Astrocyte (in vitro differentiated cells and primary cell): ENCODE measurements at regions not wholly inside any gene's neighbourhood (a gene's known extent, or its start where the extent isn't known, plus 50 kb on each side); places are given as distances from the start of the nearest gene placed in this dataset.

Source experiments
- DNase-seq: peaks from one replicate; pipeline ENCODE4 v3.0.0-alpha.2; 2010; ENCODE audit warnings: low read depth
- FAIRE-seq: peaks from 2 replicates; lab custom pipeline; 2011; peaks lifted over from hg19 to GRCh38; lab: Jason Lieb, UNC
- H2AFZ ChIP-seq: 2 replicates; pipeline ENCODE4 v1.6.0; 2012; ENCODE audit warnings: low read depth, low read length, inconsistent platforms
- H3K27ac ChIP-seq: 2 replicates; pipeline ENCODE4 v1.5.1; 2011; ENCODE audit warnings: low read depth, low read length, inconsistent platforms
- H3K27me3 ChIP-seq: 2 replicates; pipeline ENCODE4 v1.6.0; 2011; ENCODE audit warnings: low read length, inconsistent platforms; ENCODE audit not compliant: insufficient read depth
- H3K36me3 ChIP-seq: 2 replicates; pipeline ENCODE4 v1.5.1; 2011; ENCODE audit warnings: low read length, inconsistent platforms; ENCODE audit not compliant: insufficient read depth
- H3K4me1 ChIP-seq: 2 replicates; pipeline ENCODE4 v1.5.1; 2011; ENCODE audit warnings: low read length, inconsistent platforms; ENCODE audit not compliant: insufficient read depth
- H3K4me2 ChIP-seq: 2 replicates; pipeline ENCODE4 v1.6.0; 2012; ENCODE audit warnings: low read length, inconsistent platforms
- H3K4me3 ChIP-seq: 2 replicates; pipeline ENCODE4 v1.5.1; 2011; ENCODE audit warnings: low read depth, mild to moderate bottlenecking, low read length, inconsistent platforms; ENCODE audit not compliant: insufficient read depth
- H3K79me2 ChIP-seq: 2 replicates; pipeline ENCODE4 v1.6.0; 2012; ENCODE audit warnings: mild to moderate bottlenecking, low read length, inconsistent platforms; ENCODE audit not compliant: insufficient read depth
- H3K9ac ChIP-seq: 2 replicates; pipeline ENCODE4 v1.6.0; 2012; ENCODE audit warnings: mild to moderate bottlenecking, low read length, inconsistent platforms
- H3K9me3 ChIP-seq: 2 replicates; pipeline ENCODE4 v1.5.1; 2012; ENCODE audit warnings: low read depth, mild to moderate bottlenecking, low read length, inconsistent platforms; ENCODE audit not compliant: insufficient read depth
- H4K20me1 ChIP-seq: 2 replicates; pipeline ENCODE4 v1.6.0; 2012; ENCODE audit warnings: low read length, inconsistent platforms; ENCODE audit not compliant: insufficient read depth
- H3K27ac Mint-ChIP-seq: one replicate; pipeline ENCODE4 v1.8.0; 2021; ENCODE audit warnings: mild to moderate bottlenecking, mixed read lengths; ENCODE audit not compliant: unreplicated experiment
- H3K27me3 Mint-ChIP-seq: one replicate; pipeline ENCODE4 v1.8.0; 2021; ENCODE audit warnings: low read depth, mixed read lengths; ENCODE audit not compliant: unreplicated experiment
- H3K36me3 Mint-ChIP-seq: one replicate; pipeline ENCODE4 v1.8.0; 2021; ENCODE audit warnings: low read depth, mixed read lengths; ENCODE audit not compliant: unreplicated experiment
- H3K4me1 Mint-ChIP-seq: one replicate; pipeline ENCODE4 v1.8.0; 2021; ENCODE audit warnings: low read depth, mixed read lengths; ENCODE audit not compliant: unreplicated experiment
- H3K4me3 Mint-ChIP-seq: one replicate; pipeline ENCODE4 v1.8.0; 2021; ENCODE audit warnings: mild to moderate bottlenecking, moderate library complexity, mixed read lengths; ENCODE audit not compliant: unreplicated experiment
- H3K9me3 Mint-ChIP-seq: one replicate; pipeline ENCODE4 v1.8.0; 2021; ENCODE audit warnings: mild to moderate bottlenecking, mixed read lengths; ENCODE audit not compliant: unreplicated experiment
- EZH2 ChIP-seq: IDR thresholded peaks from 2 replicates; pipeline ENCODE4 v1.6.1; 2012; ENCODE audit warnings: mild to moderate bottlenecking, low read length, inconsistent platforms; ENCODE audit not compliant: insufficient read depth
- TF ChIP-seq, protein P1 (sequence below): IDR thresholded peaks from 2 replicates; pipeline ENCODE4 v1.5.1; 2011; ENCODE audit warnings: low read depth, mild to moderate bottlenecking, inconsistent platforms, low read length, moderate library complexity; ENCODE audit not compliant: insufficient read depth

DNA sequence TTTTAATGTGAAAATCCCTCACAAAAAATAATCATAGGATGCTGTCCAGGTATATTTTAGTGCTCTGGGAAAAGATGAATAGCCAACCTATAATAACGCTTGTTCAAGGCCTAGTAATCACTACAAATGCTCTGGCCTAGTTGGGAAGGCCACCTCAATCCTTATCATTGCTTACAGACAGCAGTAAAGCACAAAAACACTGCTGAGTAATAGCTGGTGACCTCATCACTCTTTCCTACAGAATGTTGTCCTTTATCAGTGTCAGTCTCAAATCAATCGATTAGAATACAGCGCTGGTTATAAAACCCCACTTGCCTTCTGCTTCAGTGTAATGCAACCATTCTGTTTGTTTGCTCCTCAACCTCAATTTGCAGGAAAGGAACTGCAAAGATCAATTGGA, 72.6 kb upstream of the STEAP1 start:
- Histone ChIP-seq H3K36me3 (no peaks in the 10 kb centered on the region), H3K4me2 (no peak overlapping the region), H3K27me3 (no peaks in the 10 kb centered on the region), H3K9ac (no peak overlapping the region), H3K79me2 (no peaks in the 10 kb centered on the region), H2AFZ (no peak overlapping the region), H3K9me3 (no peaks in the 10 kb centered on the region), H3K27ac (no peak overlapping the region), H3K4me1 (no peaks in the 10 kb centered on the region), H3K4me3 (no peak overlapping the region), H4K20me1 (no peaks in the 10 kb centered on the region)
- no peak for DNase-seq
- peaks cover 2% of the 10 kb centered on the region for H3K4me1 Mint-ChIP-seq
- H3K4me3 Mint-ChIP-seq = no peak overlapping the region
- no peak for TF ChIP-seq EZH2
- TF ChIP-seq, protein P1, sequence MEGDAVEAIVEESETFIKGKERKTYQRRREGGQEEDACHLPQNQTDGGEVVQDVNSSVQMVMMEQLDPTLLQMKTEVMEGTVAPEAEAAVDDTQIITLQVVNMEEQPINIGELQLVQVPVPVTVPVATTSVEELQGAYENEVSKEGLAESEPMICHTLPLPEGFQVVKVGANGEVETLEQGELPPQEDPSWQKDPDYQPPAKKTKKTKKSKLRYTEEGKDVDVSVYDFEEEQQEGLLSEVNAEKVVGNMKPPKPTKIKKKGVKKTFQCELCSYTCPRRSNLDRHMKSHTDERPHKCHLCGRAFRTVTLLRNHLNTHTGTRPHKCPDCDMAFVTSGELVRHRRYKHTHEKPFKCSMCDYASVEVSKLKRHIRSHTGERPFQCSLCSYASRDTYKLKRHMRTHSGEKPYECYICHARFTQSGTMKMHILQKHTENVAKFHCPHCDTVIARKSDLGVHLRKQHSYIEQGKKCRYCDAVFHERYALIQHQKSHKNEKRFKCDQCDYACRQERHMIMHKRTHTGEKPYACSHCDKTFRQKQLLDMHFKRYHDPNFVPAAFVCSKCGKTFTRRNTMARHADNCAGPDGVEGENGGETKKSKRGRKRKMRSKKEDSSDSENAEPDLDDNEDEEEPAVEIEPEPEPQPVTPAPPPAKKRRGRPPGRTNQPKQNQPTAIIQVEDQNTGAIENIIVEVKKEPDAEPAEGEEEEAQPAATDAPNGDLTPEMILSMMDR = no peak
- H3K9me3 Mint-ChIP-seq = no peaks in the 10 kb centered on the region
- H3K27ac Mint-ChIP-seq = no peak overlapping the region
- no peak for FAIRE-seq
- H3K36me3 Mint-ChIP-seq = no peaks in the 10 kb centered on the region
- H3K27me3 Mint-ChIP-seq = no peaks in the 10 kb centered on the region

DNA sequence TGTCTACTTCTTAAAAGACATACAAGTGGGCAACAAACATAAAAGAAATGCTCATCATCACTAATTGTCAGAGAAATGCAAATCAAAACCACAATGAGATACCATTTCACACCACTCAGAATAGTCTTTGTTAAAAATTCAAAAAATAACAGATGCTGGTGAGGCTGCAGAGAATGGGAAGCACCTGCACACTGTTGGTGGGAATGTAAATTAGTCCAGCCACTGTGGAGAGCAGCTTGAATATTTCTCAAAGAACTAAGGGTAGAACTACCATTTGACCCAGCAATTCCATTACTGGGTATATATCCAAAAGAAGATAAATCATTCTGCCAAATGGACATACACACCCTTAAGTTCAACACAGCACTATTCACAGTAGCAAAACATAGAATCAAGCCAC, 61.8 kb upstream of the STEAP1 start:
- H3K4me1 ChIP-seq = no peaks in the 10 kb centered on the region
- no peak overlapping the region for H3K4me2 ChIP-seq
- no peaks in the 10 kb centered on the region for H3K79me2 ChIP-seq
- H3K27me3 Mint-ChIP-seq = no peaks in the 10 kb centered on the region
- H3K27ac Mint-ChIP-seq = no peak overlapping the region
- no peak overlapping the region for H3K4me3 Mint-ChIP-seq
- no peaks in the 10 kb centered on the region for H3K36me3 ChIP-seq
- no peaks in the 10 kb centered on the region for H3K9me3 ChIP-seq
- H2AFZ ChIP-seq = no peak overlapping the region
- no peak for FAIRE-seq
- H3K27me3 ChIP-seq = no peaks in the 10 kb centered on the region
- DNase-seq = no peak
- no peak overlapping the region for H3K4me3 ChIP-seq
- no peaks in the 10 kb centered on the region for H3K4me1 Mint-ChIP-seq
- no peak overlapping the region for H3K27ac ChIP-seq
- TF ChIP-seq EZH2 = no peak
- H3K9me3 Mint-ChIP-seq = no peaks in the 10 kb centered on the region
- no peaks in the 10 kb centered on the region for H4K20me1 ChIP-seq
- H3K36me3 Mint-ChIP-seq = no peaks in the 10 kb centered on the region
- H3K9ac ChIP-seq = no peak overlapping the region

DNA sequence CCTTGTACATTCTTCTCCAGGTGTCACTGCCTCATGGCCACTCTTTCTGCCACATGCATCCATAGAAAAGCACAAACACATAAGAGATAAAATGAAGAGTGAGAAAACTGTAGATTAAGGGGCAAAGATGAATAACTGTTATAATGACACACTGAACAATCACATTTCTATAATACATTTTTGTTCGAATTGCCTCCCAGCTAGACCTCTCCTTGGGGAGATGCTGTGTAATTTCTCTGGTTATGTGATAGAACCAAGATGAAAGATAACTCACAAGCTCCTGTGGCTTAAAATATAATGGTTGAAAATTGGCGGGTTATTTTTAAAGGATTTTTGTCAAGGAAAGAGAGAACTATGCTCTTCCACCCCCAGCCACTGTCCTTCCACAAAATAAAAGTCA, 60.2 kb upstream of the STEAP1 start:
- H3K9me3 Mint-ChIP-seq = no peaks in the 10 kb centered on the region
- H3K27me3 Mint-ChIP-seq = no peaks in the 10 kb centered on the region
- no peaks in the 10 kb centered on the region for H3K36me3 Mint-ChIP-seq
- H3K4me3 Mint-ChIP-seq = no peak overlapping the region
- H3K9ac ChIP-seq = no peak overlapping the region
- no peaks in the 10 kb centered on the region for H3K9me3 ChIP-seq
- no peak overlapping the region for H3K27ac Mint-ChIP-seq
- H4K20me1 ChIP-seq = no peaks in the 10 kb centered on the region
- TF ChIP-seq EZH2 = no peak
- TF ChIP-seq, protein P1 = no peak
- no peak overlapping the region for H3K4me3 ChIP-seq
- no peaks in the 10 kb centered on the region for H3K79me2 ChIP-seq
- no peaks in the 10 kb centered on the region for H3K36me3 ChIP-seq
- DNase-seq (no peak), FAIRE-seq (no peak)
- H3K4me1 Mint-ChIP-seq = no peaks in the 10 kb centered on the region
- no peak overlapping the region for H3K4me2 ChIP-seq
- no peak overlapping the region for H3K27ac ChIP-seq
- no peaks in the 10 kb centered on the region for H3K27me3 ChIP-seq
- no peaks in the 10 kb centered on the region for H3K4me1 ChIP-seq
- H2AFZ ChIP-seq = no peak overlapping the region
